Gastroesophageal sphincter (tissue), 3 donors: ENCODE measurements at regions not wholly inside any gene's neighbourhood (a gene's known extent, or its start where the extent isn't known, plus 50 kb on each side); places are given as distances from the start of the nearest gene placed in this dataset.

Experiments used
- EP300 ChIP-seq: sonication (generic); formaldehyde crosslinking; IDR thresholded peaks from one replicate; pipeline ENCODE4 v1.6.1; 2017; ENCODE audit warnings: antibody characterized with exemption, mild to moderate bottlenecking
- POLR2A ChIP-seq, 2 donors: fragments of 450-650 bp; IDR thresholded peaks; one replicate each; pipeline ENCODE4 v1.6.1; 2017; ENCODE audit warnings: antibody characterized with exemption in 2 of 2, mild to moderate bottlenecking in 2 of 2, moderate library complexity in 1 of 2
- POLR2AphosphoS5 ChIP-seq: sonication (generic); formaldehyde crosslinking; IDR thresholded peaks from one replicate; pipeline ENCODE4 v1.6.1; 2017; ENCODE audit warnings: antibody characterized with exemption
- TF ChIP-seq, protein P1 (sequence below), 4 experiments: fragments of 200-600 bp in 2 of 4; fragments of 450-650 bp in 2 of 4; sonication (generic) in 1 of 4; IDR thresholded peaks; one replicate each; pipeline ENCODE4 v1.5.1; 2017 to 2019; ENCODE audit warnings: antibody characterized with exemption in 4 of 4, mild to moderate bottlenecking in 2 of 4, moderate library complexity in 2 of 4

DNA sequence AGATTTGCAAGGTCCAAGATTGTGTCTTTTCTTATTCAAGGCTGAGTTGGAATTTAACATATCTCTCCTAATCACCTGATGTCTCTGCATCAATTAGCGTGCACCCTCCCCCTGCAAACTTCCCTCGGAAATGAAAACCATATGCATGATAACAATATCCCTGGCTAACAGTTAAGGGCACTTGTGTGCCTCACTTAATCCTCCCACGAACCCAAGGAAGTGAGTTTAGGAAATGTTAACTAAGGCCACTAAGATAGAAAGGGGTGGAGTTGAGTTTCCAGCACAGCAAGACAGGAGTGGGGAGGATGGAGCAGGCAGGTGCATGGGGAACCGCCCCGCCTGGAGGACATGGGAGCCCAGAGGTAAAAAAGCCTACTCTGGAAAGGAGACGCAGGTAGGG, 52.4 kb upstream of the PTMA start:
- TF ChIP-seq, protein P1, sequence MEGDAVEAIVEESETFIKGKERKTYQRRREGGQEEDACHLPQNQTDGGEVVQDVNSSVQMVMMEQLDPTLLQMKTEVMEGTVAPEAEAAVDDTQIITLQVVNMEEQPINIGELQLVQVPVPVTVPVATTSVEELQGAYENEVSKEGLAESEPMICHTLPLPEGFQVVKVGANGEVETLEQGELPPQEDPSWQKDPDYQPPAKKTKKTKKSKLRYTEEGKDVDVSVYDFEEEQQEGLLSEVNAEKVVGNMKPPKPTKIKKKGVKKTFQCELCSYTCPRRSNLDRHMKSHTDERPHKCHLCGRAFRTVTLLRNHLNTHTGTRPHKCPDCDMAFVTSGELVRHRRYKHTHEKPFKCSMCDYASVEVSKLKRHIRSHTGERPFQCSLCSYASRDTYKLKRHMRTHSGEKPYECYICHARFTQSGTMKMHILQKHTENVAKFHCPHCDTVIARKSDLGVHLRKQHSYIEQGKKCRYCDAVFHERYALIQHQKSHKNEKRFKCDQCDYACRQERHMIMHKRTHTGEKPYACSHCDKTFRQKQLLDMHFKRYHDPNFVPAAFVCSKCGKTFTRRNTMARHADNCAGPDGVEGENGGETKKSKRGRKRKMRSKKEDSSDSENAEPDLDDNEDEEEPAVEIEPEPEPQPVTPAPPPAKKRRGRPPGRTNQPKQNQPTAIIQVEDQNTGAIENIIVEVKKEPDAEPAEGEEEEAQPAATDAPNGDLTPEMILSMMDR (IDR thresholded peaks at IDR 0.05): no peak
- TF ChIP-seq POLR2A (IDR thresholded peaks at IDR 0.05) (no peak), EP300 (no peak), POLR2AphosphoS5 (no peak)
